HepG2 (cell line): ENCODE measurements at regions not wholly inside any gene's neighbourhood (a gene's known extent, or its start where the extent isn't known, plus 50 kb on each side); places are given as distances from the start of the nearest gene placed in this dataset.

Source experiments
- ATAC-seq: fragments of 200-7000 bp; cut with Tn5 transposase; 3 replicates; pipeline ENCODE4 v1.9.1; 2020; ENCODE audit warnings: mild to moderate bottlenecking, moderate library complexity
- BruUV-seq: library from RNA; stranded (reverse); fragments of 400-500 nt; replicated peaks from 2 replicates; lab custom pipeline; 2021; lab: Mats Ljungman, UMichigan
- CTCF ChIA-PET: fragments of 300-600 bp; formaldehyde crosslinking; extraction: SDS; loops from one replicate; lab custom pipeline; 2021; ENCODE audit warnings: low total read pairs, inconsistent platforms, low intra/inter-chr PET ratio; lab: Yijun Ruan, JAX
- POLR2A ChIA-PET: fragments of 350-600 bp; sonication (Branson Sonifier 250); formaldehyde crosslinking; loops from one replicate; lab custom pipeline; 2020; ENCODE audit warnings: antibody characterized with exemption, inconsistent platforms; lab: Yijun Ruan, JAX
- DNase-seq: peaks from one replicate; pipeline ENCODE4 v3.0.0-alpha.2; 2015; ENCODE audit warnings: low spot score
- FAIRE-seq: peaks from 3 replicates; lab custom pipeline; 2011; peaks lifted over from hg19 to GRCh38; lab: Jason Lieb, UNC
- H2AFZ ChIP-seq: one replicate; pipeline ENCODE4 v1.6.1; 2011; ENCODE audit warnings: low read length, inconsistent platforms
- H3K27ac ChIP-seq: fragments of 300-600 bp; 3 replicates; pipeline ENCODE4 v1.8.0; 2011; ENCODE audit warnings: mixed run types, mild to moderate bottlenecking, mixed read lengths, low read length, inconsistent platforms; ENCODE audit not compliant: insufficient read depth; ENCODE audit errors: extremely low read length
- H3K27me3 ChIP-seq, 2 experiments: fragments of 200-600 bp in 1 of 2; 2 replicates in 1 of 2; 3 replicates in 1 of 2; pipeline versions ENCODE4 v1.6.0 to v1.8.0; 2011; ENCODE audit warnings: low read length in 2 of 2, mild to moderate bottlenecking in 2 of 2, moderate library complexity in 2 of 2, inconsistent platforms in 1 of 2; ENCODE audit not compliant: insufficient read depth in 2 of 2, control insufficient read depth in 1 of 2
- H3K36me3 ChIP-seq, 2 experiments: fragments of 200-600 bp in 1 of 2; replicated peaks in 1 of 2; 2 replicates in 1 of 2; 3 replicates in 1 of 2; pipeline versions ENCODE4 v1.5.1 to v1.8.0; 2011; ENCODE audit warnings: low read length in 2 of 2, inconsistent platforms in 1 of 2; ENCODE audit not compliant: insufficient read depth in 2 of 2, control insufficient read depth in 1 of 2
- H3K4me1 ChIP-seq: 2 replicates; pipeline ENCODE4 v1.5.1; 2012; ENCODE audit warnings: low read length, inconsistent platforms; ENCODE audit not compliant: insufficient read depth
- H3K4me2 ChIP-seq: 2 replicates; pipeline ENCODE4 v1.6.0; 2011; ENCODE audit warnings: low read depth, low read length, inconsistent platforms
- H3K4me3 ChIP-seq, 3 experiments: fragments of 200-600 bp in 1 of 3; sonication (generic), shearing (Covaris generic) in 1 of 3; replicated peaks in 1 of 3; 2 replicates each; pipeline ENCODE4 v1.5.1; 2011 to 2016; ENCODE audit warnings: low read length in 3 of 3, inconsistent platforms in 2 of 3, low read depth in 2 of 3, mild to moderate bottlenecking in 2 of 3, control low read depth in 1 of 3, mixed read lengths in 1 of 3; ENCODE audit not compliant: insufficient read depth in 1 of 3
- H3K79me2 ChIP-seq: one replicate; pipeline ENCODE4 v1.6.1; 2011; ENCODE audit warnings: low read length, inconsistent platforms; ENCODE audit not compliant: insufficient read depth
- H3K9ac ChIP-seq: 2 replicates; pipeline ENCODE4 v1.6.0; 2011; ENCODE audit warnings: mild to moderate bottlenecking, low read depth, low read length, inconsistent platforms; ENCODE audit not compliant: insufficient read depth
- H3K9me3 ChIP-seq: 2 replicates; pipeline ENCODE4 v1.5.1; 2012; ENCODE audit warnings: mild to moderate bottlenecking, low read length
- H4K20me1 ChIP-seq: 2 replicates; pipeline ENCODE4 v1.6.0; 2011; ENCODE audit warnings: inconsistent platforms, mild to moderate bottlenecking, low read length, moderate library complexity; ENCODE audit not compliant: insufficient read depth
- FOXJ3 ChIP-seq: sonication (generic); formaldehyde crosslinking; IDR thresholded peaks from 2 replicates; pipeline ENCODE4 v1.4.0; 2020; ENCODE audit warnings: missing genetic modification reagents, mild to moderate bottlenecking, borderline replicate concordance
- KAT8 ChIP-seq: IDR thresholded peaks from 2 replicates; pipeline ENCODE4 v1.6.1; 2016; ENCODE audit warnings: missing genetic modification reagents, missing compliant biosample characterization
- NCOA1 ChIP-seq: sonication (generic); formaldehyde crosslinking; IDR thresholded peaks from 2 replicates; pipeline ENCODE4 v1.9.0; 2021; ENCODE audit warnings: missing genetic modification reagents
- RBFOX2 ChIP-seq: fragments of 200-400 bp; formaldehyde crosslinking; IDR thresholded peaks from 2 replicates; pipeline ENCODE4 v1.6.1; 2017; ENCODE audit warnings: low read depth, mild to moderate bottlenecking, low read length
- ZNF251 ChIP-seq: sonication (generic); formaldehyde crosslinking; IDR thresholded peaks from 2 replicates; pipeline ENCODE4 v1.9.0; 2021; ENCODE audit warnings: mild to moderate bottlenecking, missing genetic modification reagents
- ZNF572 ChIP-seq: sonication (generic); formaldehyde crosslinking; IDR thresholded peaks from 2 replicates; pipeline ENCODE4 v1.5.1; 2020; ENCODE audit warnings: mild to moderate bottlenecking, missing genetic modification reagents
- WGBS: methylation state at CpG from one replicate; pipeline ENCODE4 v1.1.6; 2017; ENCODE audit warnings: low lambda C conversion rate; 5-methylcytosine and 5-hydroxymethylcytosine counted together
- in situ Hi-C: cut with HindIII; loops from 2 replicates; pipeline ENCODE4 v1.10.0; 2017; ENCODE audit warnings: low pct_unique_long_range_greater_than_20kb; ENCODE audit not compliant: extremely low pct_ligation_motif_present
- intact Hi-C: fragments of 100-400 bp; cut with micrococcal nuclease; formaldehyde crosslinking; loops from one replicate; pipeline ENCODE4 v1.10.0; 2022; ENCODE audit not compliant: unreplicated experiment
- TF ChIP-seq, protein P1 (sequence below): sonication (generic); formaldehyde crosslinking; IDR thresholded peaks from 2 replicates; pipeline ENCODE4 v1.5.0; 2020; ENCODE audit warnings: missing genetic modification reagents
- TF ChIP-seq, protein P2 (sequence below): sonication (generic); formaldehyde crosslinking; IDR thresholded peaks from 2 replicates; pipeline ENCODE4 v1.4.0; 2020; ENCODE audit warnings: mild to moderate bottlenecking, low read depth, missing genetic modification reagents

DNA sequence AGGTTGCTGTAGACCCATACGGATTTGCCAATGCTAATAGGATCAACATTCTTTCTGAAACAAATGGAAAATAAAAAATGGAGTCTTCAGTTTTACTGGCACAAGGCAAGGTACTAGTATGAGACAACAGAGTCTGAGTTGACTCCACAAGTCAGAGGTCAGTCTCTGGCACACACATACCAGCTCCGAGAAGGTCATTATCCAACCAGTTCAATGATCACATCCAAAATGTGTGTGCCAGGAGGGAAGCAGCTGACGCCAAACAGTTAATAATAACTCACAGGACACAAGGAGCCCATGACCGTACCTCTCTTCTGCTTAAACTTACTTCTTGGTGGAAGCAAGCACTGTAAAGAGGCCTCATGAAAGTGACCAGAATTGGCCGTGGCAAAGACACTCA lies 528.6 kb downstream of the ZNF516 start:
- ATAC-seq = no peak
- no peaks in the 10 kb centered on the region for H3K36me3 ChIP-seq
- no peak overlapping the region for H3K4me3 ChIP-seq
- CTCF ChIA-PET = no interaction called here
- WGBS = 4% methylated on average over 3 of the region's 5 CpGs
- no peak for DNase-seq
- no peaks in the 10 kb centered on the region for H4K20me1 ChIP-seq
- peaks cover 0 to 11% of the 10 kb centered on the region in 2 experiments; a peak in 2 of 5 replicates for H3K27me3 ChIP-seq
- intact Hi-C loops = no loop called here
- H3K4me2 ChIP-seq = no peak overlapping the region
- H3K9me3 ChIP-seq = no peaks in the 10 kb centered on the region
- no peaks in the 10 kb centered on the region for H3K79me2 ChIP-seq
- H3K9ac ChIP-seq = no peak overlapping the region
- TF ChIP-seq NCOA1 (CRISPR knock-in tag) = no peak
- no peak for TF ChIP-seq ZNF572 (CRISPR knock-in tag)
- TF ChIP-seq KAT8 = no peak
- TF ChIP-seq RBFOX2 = no peak
- no peak for TF ChIP-seq ZNF251 (CRISPR knock-in tag)
- TF ChIP-seq, protein P1, sequence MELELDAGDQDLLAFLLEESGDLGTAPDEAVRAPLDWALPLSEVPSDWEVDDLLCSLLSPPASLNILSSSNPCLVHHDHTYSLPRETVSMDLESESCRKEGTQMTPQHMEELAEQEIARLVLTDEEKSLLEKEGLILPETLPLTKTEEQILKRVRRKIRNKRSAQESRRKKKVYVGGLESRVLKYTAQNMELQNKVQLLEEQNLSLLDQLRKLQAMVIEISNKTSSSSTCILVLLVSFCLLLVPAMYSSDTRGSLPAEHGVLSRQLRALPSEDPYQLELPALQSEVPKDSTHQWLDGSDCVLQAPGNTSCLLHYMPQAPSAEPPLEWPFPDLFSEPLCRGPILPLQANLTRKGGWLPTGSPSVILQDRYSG (CRISPR knock-in tag) = no peak
- no peak for TF ChIP-seq FOXJ3 (CRISPR knock-in tag)
- TF ChIP-seq, protein P2, sequence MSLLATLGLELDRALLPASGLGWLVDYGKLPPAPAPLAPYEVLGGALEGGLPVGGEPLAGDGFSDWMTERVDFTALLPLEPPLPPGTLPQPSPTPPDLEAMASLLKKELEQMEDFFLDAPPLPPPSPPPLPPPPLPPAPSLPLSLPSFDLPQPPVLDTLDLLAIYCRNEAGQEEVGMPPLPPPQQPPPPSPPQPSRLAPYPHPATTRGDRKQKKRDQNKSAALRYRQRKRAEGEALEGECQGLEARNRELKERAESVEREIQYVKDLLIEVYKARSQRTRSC (CRISPR knock-in tag) = no peak
- BruUV-seq = no TSS peak
- no peak overlapping the region for H2AFZ ChIP-seq
- in situ Hi-C loops = no loop called here
- FAIRE-seq = no peak
- no peak overlapping the region for H3K27ac ChIP-seq
- POLR2A ChIA-PET = no interaction called here
- no peaks in the 10 kb centered on the region for H3K4me1 ChIP-seq
